NT2/D1 (cell line): ENCODE measurements at regions not wholly inside any gene's neighbourhood (a gene's known extent, or its start where the extent isn't known, plus 50 kb on each side); places are given as distances from the start of the nearest gene placed in this dataset.
"Not testable (repeated sequence)": the region's sequence is repeated elsewhere in the genome, so short reads cannot be mapped to it uniquely, and the experiment has no call there.

Experiments
- YY1 ChIP-seq: IDR thresholded peaks from 2 replicates; pipeline ENCODE4 v1.6.1; 2011; ENCODE audit not compliant: insufficient read length, insufficient read depth
- ZNF274 ChIP-seq: IDR thresholded peaks from 2 replicates; pipeline ENCODE4 v1.6.1; 2011; ENCODE audit warnings: mild to moderate bottlenecking, low read depth, low read length

DNA sequence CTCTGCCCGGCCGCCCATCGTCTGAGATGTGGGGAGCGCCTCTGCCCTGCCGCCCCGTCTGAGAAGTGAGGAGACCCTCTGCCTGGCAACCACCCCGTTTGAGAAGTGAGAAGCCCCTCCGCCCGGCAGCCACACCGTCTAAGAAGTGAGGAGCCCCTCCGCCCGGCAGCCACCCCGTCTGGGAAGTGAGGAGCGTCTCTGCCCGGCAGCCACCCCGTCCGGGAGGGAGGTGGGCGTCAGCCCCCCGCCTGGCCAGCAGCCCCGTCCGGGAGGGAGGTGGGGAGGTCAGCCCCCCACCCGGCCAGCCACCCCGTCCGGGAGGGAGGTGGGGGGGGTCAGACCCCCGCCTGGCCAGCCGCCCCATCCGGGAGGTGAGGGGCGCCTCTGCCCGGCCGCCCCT, 63.0 kb upstream of the IGFBP7 start:
- TF ChIP-seq ZNF274, YY1: not testable (repeated sequence)
